ENCODE measurements at regions not wholly inside any gene's neighbourhood (a gene's known extent, or its start where the extent isn't known, plus 50 kb on each side); places are given as distances from the start of the nearest gene placed in this dataset.
"Not testable (repeated sequence)": the region's sequence is repeated elsewhere in the genome, so short reads cannot be mapped to it uniquely, and the experiment has no call there.

DNA sequence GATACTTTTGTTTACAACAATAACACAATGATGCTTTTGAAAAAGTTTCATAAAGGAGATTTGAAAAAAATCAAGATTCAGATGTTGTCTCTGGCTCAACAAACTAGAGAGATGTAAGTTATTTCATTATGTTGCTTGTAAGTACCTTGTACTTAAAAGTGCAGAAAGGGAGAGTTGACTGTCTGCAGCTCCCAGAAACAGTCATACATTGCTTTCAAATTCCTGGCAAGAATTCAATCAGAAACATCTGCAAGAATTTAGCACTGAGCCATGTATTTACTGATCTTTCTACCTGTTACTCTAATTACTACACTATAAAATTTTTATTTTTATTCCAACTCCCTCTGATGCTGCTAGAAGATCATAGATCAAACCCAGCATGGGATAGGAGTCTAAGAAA is 1261.3 kb upstream of the SPRY2 start:
- DNase-seq = no peak

- DNase-seq = no peak
Measured at GRCh38 chr13:81597101-81597500, 1256.2 kb upstream of the SPRY2 start.

- DNase-seq = no peak
Measured at GRCh38 chr13:81596224-81596753, 1255.4 kb upstream of the SPRY2 start.

DNA sequence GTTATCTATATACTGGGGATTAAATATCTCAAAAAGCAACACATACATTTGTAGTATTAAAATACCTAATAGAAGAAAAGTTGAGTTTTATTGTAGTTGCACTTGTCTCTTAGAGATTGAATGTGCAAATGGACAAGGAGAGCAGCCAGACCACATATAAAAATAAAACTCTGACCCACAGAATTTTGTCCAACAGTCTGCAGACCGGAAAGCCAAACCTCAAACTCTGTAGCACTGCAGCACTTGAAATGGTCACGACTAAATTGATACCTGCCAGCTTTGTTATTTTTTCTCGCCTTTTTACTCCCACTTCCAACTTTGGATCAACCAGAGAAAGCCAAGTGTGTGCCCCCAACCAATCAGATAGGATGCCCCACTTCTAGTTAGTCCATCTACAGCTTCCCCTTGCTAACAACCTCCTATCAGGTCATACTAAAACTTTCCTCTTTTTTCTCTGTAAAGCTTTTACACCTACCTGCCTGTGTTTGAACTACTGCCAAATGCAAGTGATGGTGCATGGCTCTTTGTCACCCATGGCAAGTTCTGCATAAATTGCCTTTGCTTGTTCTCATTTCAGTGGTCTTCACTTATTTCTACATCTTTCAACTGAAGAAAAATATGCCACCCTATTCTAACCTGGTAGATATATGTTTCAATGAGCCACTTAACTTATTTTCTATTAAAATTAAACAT is 1250.7 kb upstream of the SPRY2 start:
- DNase-seq = no peak

GRCh38 chr13:81582381-81582780 is 1241.5 kb upstream of the SPRY2 start:
- DNase-seq = no peak

DNA sequence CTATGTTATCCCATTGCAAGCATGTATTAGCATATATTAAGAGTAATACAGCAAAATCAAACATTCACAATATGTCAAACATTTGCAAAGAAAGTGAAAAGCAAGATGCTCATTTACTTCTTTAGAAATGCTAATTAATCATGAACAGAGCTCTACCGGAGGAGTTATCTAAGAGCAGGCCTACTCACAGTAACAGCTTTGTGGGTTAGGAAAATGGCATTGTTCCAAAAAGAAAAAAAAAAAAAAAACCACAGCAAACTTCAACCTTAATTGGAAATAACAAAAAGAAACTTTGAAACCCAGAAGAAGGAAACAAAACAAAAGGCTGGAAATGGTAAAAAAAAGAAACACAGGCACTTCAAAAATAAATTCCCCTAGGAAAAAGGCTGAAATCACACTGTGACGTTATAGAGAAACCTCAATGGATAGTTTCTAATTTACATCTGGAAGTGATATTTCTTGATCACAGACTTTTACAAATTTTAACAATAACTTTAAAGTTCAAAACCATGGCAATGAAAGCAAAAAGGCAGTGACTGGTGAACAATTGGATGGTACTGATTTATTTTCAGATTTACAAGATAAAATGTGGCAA is 1236.8 kb upstream of the SPRY2 start:
- DNase-seq = no peak

- DNase-seq = no peak
Measured at GRCh38 chr13:81568824-81569223, 1227.9 kb upstream of the SPRY2 start.

DNA sequence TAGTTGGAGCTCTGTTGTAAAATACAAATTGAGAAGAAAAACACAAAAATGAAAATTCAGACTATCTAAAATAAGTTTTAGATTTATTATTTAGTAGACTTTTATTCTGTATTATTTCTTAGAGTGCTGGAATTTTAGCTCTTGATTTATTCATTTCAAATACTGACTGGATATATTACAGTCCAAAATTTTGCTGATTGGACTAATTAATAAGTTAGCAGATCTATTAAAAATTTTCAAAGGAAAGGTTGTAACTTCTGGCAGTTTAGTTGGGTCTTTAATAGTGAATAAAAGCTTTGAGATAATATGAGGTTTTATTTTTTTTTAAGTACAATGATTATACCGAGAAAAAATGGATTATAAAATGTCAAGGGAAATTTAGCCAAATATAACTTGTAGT is 1224.9 kb upstream of the SPRY2 start:
- no peak for DNase-seq

GRCh38 chr13:81563091-81563490 is 1222.2 kb upstream of the SPRY2 start:
- no peak for DNase-seq

DNA sequence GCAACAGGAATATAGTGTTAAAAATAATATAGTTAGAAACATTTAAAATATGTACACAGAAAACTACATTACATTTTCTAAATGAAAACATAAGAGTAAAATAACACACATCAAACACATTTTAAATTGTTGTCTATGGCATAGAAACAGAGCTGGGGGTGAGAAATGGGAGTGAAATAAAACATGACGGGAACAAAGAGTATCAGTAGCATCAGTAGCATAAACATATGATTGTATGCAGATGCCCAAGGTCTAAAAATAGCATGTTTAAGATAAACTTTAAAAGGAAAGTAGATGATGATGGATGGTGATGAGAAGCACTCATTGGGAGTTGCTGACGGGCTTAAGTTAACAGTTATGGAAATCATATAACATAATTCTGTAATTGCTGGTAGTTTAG is 1221.7 kb upstream of the SPRY2 start:
- DNase-seq = no peak

- DNase-seq = no peak
Measured at GRCh38 chr13:81551036-81551435, 1210.1 kb upstream of the SPRY2 start.

DNA sequence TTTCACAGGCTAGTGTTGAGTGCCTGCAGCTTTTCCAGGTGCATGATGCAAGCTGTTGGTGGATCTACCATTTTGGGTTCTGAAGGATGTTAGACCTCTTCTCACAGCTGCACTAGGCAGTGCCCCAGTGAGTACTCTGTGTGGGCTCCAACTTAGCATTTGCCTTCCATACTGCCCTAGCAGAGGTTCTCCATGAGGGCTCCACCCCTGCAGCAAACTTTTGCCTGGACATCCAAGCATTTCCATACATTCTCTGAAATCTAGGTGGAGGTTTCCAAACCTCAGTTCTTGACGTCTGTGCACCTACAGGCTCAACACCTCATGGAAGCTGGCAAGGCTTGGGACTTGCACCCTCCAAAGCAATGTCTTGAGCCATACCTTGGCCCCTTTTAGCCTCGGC is 1205.4 kb upstream of the SPRY2 start:
- DNase-seq = not testable (repeated sequence)

- no peak for DNase-seq
Measured at GRCh38 chr13:81540777-81541176, 1199.9 kb upstream of the SPRY2 start.

GRCh38 chr13:81539643-81540150 is 1198.8 kb upstream of the SPRY2 start:
- DNase-seq = no peak

- DNase-seq = no peak
Measured at GRCh38 chr13:81498969-81499368, 1158.0 kb upstream of the SPRY2 start.

DNA sequence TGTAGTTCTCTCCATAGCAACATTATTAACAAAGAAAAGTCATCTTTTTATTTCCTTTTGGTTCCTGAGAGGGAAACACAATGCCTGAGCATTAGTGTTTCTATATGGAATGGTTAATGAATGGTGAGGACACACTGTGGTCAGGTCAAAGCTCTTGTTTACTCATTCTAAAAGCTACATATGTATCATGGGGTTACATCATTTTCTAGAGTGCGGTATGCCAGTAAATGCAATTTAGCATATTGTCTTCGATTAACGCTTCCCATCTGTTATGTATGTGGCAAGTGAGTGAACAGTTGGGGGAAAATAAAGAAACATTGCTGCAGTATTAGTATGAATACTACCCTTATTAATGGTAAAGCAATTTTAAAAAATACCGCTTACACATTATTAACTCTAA is 1152.2 kb upstream of the SPRY2 start:
- DNase-seq = no peak

DNA sequence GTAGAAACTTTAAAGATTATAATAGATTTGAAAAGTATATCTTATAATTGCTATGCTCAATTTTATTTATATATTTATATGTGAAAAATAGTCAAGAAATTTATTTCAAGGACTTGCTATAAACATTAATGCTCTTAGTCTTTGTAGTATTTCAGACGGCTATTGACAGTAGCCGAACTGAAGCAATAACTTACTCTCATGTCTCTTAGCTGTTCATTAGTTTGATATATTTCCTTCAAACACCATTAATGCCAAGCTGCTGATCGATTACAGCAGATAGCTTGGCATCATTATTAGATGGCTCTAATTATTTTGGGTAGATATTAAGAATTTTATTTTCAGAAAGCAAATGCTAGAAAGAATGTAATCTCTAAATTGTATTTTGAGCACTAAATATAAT is 1151.5 kb upstream of the SPRY2 start:
- no peak for DNase-seq

GRCh38 chr13:81488021-81488420 is 1147.1 kb upstream of the SPRY2 start:
- DNase-seq = no peak

- no peak for DNase-seq
Measured at GRCh38 chr13:81487151-81487550, 1146.2 kb upstream of the SPRY2 start.

DNA sequence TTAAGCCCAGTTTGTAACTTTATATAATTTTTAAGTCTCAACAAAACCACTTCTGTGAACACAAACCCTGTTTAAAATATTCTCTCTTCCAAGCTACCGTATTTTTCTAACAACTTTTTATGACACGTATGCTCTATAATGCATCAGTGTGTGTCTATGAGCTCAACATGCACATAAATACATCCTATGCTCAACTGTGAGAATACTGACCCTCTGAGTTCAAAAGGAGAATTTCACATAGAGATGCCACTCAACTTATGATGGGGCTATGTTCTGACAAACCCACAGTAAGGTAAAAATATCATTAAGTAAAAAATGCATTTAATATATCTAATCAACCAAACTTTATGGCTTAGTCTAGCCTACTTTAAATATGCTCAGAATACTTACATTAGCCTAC is 1139.7 kb upstream of the SPRY2 start:
- DNase-seq = no peak

DNA sequence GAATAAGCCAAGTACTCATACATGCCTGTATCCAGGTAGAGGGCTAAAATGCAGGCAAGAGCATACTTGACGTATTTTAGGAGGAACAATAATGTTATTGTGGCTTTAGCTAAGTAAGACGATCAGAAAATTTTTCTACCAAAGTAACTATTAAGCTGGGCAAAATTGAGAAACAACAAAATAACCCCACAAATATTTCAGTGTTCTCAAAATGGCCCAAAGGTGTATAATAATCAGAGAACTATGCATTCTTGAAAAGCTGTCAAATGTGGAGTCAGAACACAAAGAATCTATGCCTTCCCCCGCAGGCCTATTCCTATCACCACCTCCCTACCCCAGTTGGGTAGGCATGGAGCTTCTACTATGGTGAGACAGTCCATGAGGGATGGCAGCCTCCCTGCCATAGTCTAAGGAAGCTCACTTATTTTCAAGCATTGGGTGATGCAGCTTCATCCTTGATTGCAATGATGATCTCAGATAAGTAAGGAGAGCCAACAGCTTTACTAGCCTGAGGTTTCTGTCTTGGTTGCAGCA is 1132.5 kb upstream of the SPRY2 start:
- no peak for DNase-seq

DNA sequence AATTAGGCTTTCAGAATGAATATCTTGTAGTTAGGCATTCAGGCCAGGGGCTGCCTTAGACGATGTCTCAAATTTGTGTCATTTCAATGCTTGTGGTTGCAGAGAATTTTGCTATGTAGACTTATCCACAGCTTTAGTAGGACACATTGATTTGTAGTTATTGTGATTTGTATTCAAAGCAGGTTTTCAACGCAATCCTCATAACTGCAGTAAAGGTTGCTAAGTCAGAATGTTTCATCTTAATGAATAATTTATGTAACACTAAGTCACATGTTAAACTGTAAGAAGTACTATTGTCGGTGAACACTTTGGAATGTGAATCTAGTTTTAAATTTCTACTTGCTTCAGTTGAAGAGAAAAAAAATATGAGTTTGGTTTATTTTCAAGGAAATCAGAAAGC is 1117.2 kb upstream of the SPRY2 start:
- DNase-seq = no peak

- DNase-seq = no peak
Measured at GRCh38 chr13:81446441-81446840, 1105.5 kb upstream of the SPRY2 start.

GRCh38 chr13:81442904-81443303 is 1102.0 kb upstream of the SPRY2 start:
- DNase-seq = no peak
